CD4-positive, alpha-beta T cell treated with Interleukin-21 for 1 hour (primary cell): ENCODE measurements at regions not wholly inside any gene's neighbourhood (a gene's known extent, or its start where the extent isn't known, plus 50 kb on each side); places are given as distances from the start of the nearest gene placed in this dataset.

Source experiments
- DNase-seq: peaks from one replicate; pipeline ENCODE4 v3.0.0-alpha.2; 2020

DNA sequence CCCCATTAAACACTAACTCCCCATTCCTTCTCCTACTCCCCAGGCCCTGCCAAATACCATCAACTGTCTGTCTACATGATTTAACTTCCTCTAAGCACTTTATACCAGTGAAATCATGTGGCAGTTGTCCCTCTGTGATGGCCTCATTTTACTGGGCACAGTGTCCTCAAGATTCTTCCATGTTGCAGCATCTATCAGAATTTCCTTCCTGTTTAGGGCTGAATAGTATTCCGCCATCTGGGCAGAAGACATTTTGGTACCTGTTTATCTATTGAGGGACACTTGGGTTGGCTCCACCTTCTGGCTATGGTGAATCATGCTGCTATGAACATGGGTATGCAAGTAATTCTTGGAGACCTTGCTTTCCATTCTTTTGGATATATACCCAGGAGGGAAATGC, 59.4 kb upstream of the IRX4 start:
- DNase-seq, result no peak

DNA sequence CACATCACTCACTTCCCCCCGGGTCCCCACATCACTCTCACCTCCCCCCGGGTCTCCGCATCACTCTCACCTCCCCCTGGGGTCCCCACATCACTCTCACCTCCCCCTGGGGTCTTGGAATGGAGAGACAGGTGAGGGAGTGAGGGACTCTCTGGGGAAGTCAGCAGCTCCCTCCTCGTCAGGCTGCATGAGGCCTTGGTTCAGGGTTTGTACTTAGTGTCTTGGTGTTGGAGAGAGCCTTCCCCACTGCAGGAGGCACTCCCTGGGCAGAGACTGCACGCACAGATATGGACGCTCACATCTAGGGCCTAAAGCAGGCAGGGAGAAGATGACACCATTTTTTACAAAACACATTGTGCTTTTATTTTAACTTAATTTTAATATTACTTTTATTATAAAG, 56.5 kb upstream of the IRX4 start:
- DNase-seq, result no peak

DNA sequence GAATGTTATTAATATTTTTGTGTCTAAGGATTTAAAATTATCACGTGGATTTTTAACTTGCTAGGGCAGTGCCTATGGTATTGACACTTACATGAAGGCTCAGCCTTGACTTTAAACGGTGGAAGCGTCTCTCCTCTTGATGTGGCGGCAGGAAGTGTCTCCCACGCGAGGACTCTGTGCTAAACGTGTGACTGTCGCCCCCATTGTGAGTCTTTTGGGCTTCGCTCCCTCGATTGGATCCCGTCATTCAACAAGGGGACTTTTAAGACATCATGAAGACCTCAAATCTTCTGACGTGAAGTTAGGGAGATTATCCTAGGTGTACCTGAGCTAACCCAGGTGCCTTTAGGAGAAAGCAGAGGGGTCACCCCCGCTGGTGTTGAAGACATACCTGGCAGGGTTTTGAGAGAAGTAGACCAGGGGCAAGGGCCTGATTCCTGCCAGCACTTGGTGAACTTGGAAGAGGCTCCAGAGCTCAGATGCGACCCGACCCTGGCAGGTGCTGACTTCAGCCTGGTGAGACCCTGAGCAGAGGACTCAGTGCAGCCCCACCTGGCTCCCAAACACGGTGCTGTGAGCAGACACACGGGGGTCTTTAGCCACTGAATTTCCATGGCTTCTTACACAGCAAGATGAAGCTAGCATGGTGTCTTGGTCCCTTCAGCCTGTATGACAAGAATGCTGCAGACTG, 55.7 kb upstream of the IRX4 start:
- DNase-seq, result no peak

DNA sequence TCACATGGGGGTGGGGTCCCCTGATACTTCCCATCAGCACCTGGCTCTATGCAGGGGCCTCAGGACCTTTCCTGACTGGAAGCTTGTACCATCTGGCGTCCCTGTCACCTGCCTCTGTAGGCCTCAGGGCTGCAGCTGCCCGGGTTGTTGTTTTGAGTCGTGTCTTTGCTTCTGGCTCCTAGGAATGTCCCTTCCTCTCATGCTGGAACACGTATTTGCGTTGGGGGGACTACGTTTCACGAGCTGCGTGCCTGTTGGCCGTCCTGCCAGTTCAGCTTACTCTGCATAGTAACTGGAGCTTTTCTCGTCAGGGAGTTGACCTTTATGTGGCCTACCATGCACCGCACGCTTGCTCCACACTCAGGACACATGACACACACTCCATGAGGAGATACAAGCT, 54.9 kb upstream of the IRX4 start:
- DNase-seq, result no peak

DNA sequence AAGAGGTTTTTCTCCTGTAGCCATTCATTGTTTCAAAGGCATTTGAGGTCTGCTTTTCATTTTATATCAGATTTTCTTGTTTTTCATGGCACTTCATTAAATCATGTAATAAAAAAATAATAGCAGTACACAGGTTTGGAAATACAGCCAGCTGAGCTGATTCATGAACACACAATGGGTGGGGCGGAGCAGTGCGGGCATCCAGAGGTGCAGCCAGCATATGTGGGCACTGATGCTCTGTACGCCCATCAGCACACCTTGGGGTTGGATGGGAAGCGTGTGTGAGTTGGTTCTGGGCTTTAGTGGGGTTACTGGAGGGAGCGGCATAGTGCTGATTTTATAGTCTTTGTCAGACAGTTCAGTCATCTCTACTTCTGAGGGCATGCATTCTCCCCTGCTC, 54.2 kb upstream of the IRX4 start:
- no peak for DNase-seq

DNA sequence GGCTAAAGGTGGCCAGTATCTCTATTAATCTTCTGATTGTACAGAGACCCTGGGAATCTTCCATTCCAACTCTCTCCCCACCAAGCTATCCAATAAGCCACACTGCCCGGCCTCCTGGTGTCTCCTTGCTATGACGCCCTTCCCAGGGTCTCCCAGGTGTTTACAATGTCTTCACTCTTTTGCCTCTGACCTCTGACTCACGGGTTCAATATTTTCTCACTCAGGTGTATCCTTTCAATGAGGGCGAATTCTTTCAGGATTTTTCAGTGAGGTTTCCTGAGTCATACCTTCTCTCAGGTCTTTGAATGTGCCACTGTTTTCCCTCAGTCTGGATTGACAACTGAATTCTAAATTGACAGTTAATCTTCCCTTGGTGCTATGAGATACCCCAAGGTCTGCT, 53.7 kb upstream of the IRX4 start:
- no peak for DNase-seq

DNA sequence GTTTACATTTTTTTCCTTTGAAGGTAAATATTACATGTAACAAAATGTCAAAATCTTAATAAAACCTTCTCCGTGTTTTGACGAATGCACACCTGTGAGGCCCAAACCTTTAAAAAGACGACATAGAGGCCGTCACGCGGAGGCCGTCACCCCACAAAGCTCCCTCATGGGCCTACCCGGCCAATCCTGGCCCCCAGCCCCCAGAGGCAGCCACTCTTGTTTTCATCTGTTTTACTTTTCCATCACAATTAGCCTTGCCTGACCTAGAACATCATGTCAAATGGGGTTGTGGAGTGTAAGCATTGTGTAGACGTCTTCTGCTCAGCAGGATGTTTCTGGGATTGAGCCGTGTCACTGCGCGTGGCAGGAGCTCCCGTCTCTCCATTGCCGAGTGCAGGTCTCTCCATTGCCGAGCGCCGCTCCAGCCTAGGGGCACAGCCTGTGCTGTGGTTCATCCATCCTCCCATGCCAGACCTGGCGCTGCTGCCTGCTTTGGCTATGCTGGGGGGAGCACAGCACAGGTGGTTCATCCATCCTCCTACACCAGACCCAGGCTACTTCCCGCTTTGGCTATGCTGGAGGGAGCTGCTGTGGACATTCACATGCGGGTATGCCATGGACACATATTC, 52.2 kb upstream of the IRX4 start:
- DNase-seq, result no peak

DNA sequence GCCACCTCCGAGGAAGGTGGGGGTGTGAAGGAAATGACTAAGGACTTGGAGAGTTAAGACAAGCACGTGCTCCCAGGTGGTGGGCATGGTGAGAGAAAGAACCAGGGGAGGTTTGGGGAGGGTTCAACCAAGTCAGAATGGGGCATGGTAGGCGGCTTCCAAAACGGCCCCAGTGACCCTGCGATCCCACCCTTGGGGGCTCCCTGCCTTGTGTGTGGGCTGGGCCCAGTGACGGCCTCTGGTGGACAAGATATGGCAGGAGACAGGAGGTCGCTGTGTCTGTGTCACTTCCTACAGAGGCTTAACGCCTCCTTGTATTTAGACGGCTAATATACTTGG, 51.3 kb upstream of the IRX4 start:
- no peak for DNase-seq

DNA sequence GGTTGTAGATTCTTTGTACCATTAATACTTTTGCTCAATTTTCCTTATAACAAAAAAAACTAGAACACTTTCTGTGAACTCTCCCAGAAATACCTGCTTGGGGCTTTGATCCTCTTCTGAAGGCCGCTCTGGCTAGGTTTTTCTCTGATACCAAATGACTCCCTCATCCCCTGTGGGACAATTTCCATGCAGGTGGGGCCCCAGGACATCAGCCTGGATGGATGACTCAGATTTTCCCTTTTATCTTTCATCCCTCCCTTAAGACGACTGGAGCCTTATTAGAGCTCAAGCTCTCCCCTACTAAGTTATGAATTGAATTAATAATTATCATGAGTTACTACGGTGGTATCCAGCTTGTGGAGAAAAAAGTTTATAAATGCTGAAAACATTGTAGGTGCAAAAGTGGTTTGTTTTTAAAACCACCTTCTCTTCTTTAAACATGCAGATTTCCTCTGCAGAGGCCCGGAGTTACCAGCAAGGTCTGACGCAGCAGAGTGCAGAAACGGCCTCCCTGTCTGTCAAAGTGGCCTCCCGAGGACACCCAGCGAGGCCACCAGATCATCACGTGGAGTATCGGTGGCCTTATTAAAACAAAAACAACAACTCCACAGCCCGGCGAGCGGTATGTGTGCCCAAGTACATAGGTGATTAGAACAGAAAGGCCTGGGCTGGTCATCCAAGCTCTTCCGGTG, 50.8 kb upstream of the IRX4 start:
- no peak for DNase-seq
